GM23338 (cell line): ENCODE measurements at regions not wholly inside any gene's neighbourhood (a gene's known extent, or its start where the extent isn't known, plus 50 kb on each side); places are given as distances from the start of the nearest gene placed in this dataset.

ENCODE experiments used
- ATAC-seq: fragments of 200-7000 bp; cut with Tn5 transposase; 3 replicates; pipeline ENCODE4 v1.9.1; 2020
- DNase-seq: peaks from one replicate; pipeline ENCODE4 v3.0.0-alpha.2; 2015; ENCODE audit warnings: low spot score
- H2AFZ ChIP-seq: fragments of 200-600 bp; sonication (generic); 2 replicates; pipeline ENCODE4 v1.8.0; 2016; ENCODE audit warnings: antibody characterized with exemption, mild to moderate bottlenecking, moderate library complexity
- H3F3A ChIP-seq: fragments of 200-600 bp; sonication (generic); replicated peaks from 2 replicates; pipeline ENCODE4 v1.8.0; 2017; ENCODE audit warnings: antibody characterized with exemption, mixed run types, low read depth
- H3K27ac ChIP-seq: fragments of 200-600 bp; sonication (generic); 2 replicates; pipeline ENCODE4 v1.6.1; 2016; ENCODE audit warnings: low read depth
- H3K27me3 ChIP-seq: fragments of 200-600 bp; sonication (generic); 2 replicates; pipeline ENCODE4 v1.8.0; 2016; ENCODE audit warnings: mild to moderate bottlenecking, mixed run types, moderate library complexity; ENCODE audit not compliant: insufficient read depth
- H3K36me3 ChIP-seq: fragments of 200-600 bp; sonication (generic); 2 replicates; pipeline ENCODE4 v1.8.0; 2016; ENCODE audit warnings: mild to moderate bottlenecking; ENCODE audit not compliant: insufficient read depth
- H3K4me1 ChIP-seq: fragments of 200-600 bp; sonication (generic); 2 replicates; pipeline ENCODE4 v1.8.0; 2016; ENCODE audit warnings: mild to moderate bottlenecking, moderate library complexity; ENCODE audit not compliant: insufficient read depth
- H3K4me2 ChIP-seq: fragments of 200-600 bp; sonication (generic); 2 replicates; pipeline ENCODE4 v1.7.1; 2017; ENCODE audit warnings: mixed run types
- H3K4me3 ChIP-seq: fragments of 200-600 bp; sonication (generic); 2 replicates; pipeline ENCODE4 v1.6.1; 2016; ENCODE audit warnings: mixed run types
- H3K79me2 ChIP-seq: fragments of 200-600 bp; sonication (generic); replicated peaks from 2 replicates; pipeline ENCODE4 v1.8.0; 2017; ENCODE audit warnings: mild to moderate bottlenecking; ENCODE audit not compliant: insufficient read depth
- H3K9me2 ChIP-seq: fragments of 200-600 bp; sonication (generic); 2 replicates; pipeline ENCODE4 v1.8.0; 2017; ENCODE audit not compliant: insufficient read depth
- H4K20me1 ChIP-seq: fragments of 200-600 bp; sonication (generic); replicated peaks from 2 replicates; pipeline ENCODE4 v1.8.0; 2017; ENCODE audit warnings: mild to moderate bottlenecking; ENCODE audit not compliant: insufficient read depth
- H3K27ac Mint-ChIP-seq: 2 replicates; pipeline ENCODE4 v1.8.0; 2020; ENCODE audit warnings: inconsistent platforms, mild to moderate bottlenecking, moderate library complexity, mixed read lengths
- H3K27me3 Mint-ChIP-seq: 3 replicates; pipeline ENCODE4 v1.8.0; 2022; ENCODE audit warnings: low read depth, mild to moderate bottlenecking, moderate library complexity, mixed read lengths, inconsistent platforms; ENCODE audit not compliant: insufficient read depth, poor library complexity
- H3K36me3 Mint-ChIP-seq: 3 replicates; pipeline ENCODE4 v1.8.0; 2021; ENCODE audit warnings: low read depth, mild to moderate bottlenecking, inconsistent platforms, moderate library complexity, mixed read lengths
- H3K4me1 Mint-ChIP-seq: 3 replicates; pipeline ENCODE4 v1.8.0; 2020; ENCODE audit warnings: mild to moderate bottlenecking, inconsistent platforms, mixed read lengths
- H3K4me3 Mint-ChIP-seq: 3 replicates; pipeline ENCODE4 v1.8.0; 2021; ENCODE audit warnings: moderate library complexity, mild to moderate bottlenecking, inconsistent platforms, mixed read lengths
- H3K9me3 Mint-ChIP-seq: 3 replicates; pipeline ENCODE4 v1.8.0; 2020; ENCODE audit warnings: moderate library complexity, mild to moderate bottlenecking, inconsistent platforms, mixed read lengths
- CREB1 ChIP-seq: fragments of 250-450 bp; sonication (Bioruptor Pico); IDR thresholded peaks from 2 replicates; pipeline ENCODE4 v1.5.0; 2020; ENCODE audit warnings: low read depth, mild to moderate bottlenecking, moderate library complexity
- EZH2 ChIP-seq: fragments of 200-600 bp; sonication (generic); IDR thresholded peaks from one replicate; pipeline ENCODE4 v1.8.0; 2017; ENCODE audit warnings: antibody characterized with exemption, mild to moderate bottlenecking, low read depth; ENCODE audit not compliant: unreplicated experiment
- EZH2phosphoT487 ChIP-seq: fragments of 200-600 bp; sonication (generic); IDR thresholded peaks from one replicate; pipeline ENCODE4 v1.8.1; 2018; ENCODE audit warnings: antibody characterized with exemption; ENCODE audit not compliant: unreplicated experiment
- JUNB ChIP-seq: IDR thresholded peaks from one replicate; pipeline ENCODE4 v1.6.1; 2016; ENCODE audit warnings: antibody characterized with exemption; ENCODE audit not compliant: unreplicated experiment
- NANOG ChIP-seq: IDR thresholded peaks from 2 replicates; pipeline ENCODE4 v1.6.1; 2016; ENCODE audit warnings: antibody characterized with exemption, borderline replicate concordance
- POLR2AphosphoS5 ChIP-seq: IDR thresholded peaks from 2 replicates; pipeline ENCODE4 v1.6.1; 2016; ENCODE audit warnings: antibody characterized with exemption, low read depth
- STAT1 ChIP-seq: IDR thresholded peaks from one replicate; pipeline ENCODE4 v1.6.1; 2016; ENCODE audit warnings: antibody characterized with exemption; ENCODE audit not compliant: unreplicated experiment
- ZNF114 ChIP-seq: fragments of 250-450 bp; sonication (Bioruptor Pico); IDR thresholded peaks from 2 replicates; pipeline ENCODE4 v1.5.0; 2020; ENCODE audit warnings: mild to moderate bottlenecking, moderate library complexity
- ZNF331 ChIP-seq: fragments of 250-450 bp; sonication (Bioruptor Pico); IDR thresholded peaks from 2 replicates; pipeline ENCODE4 v1.5.0; 2020; ENCODE audit warnings: low read depth, mild to moderate bottlenecking, moderate library complexity
- TF ChIP-seq, protein P1 (sequence below): IDR thresholded peaks from one replicate; pipeline ENCODE4 v1.6.1; 2018; ENCODE audit warnings: antibody characterized with exemption; ENCODE audit not compliant: unreplicated experiment
- TF ChIP-seq, protein P2 (sequence below), 2 experiments: fragments of 200-600 bp in 1 of 2; sonication (generic) in 1 of 2; conservative IDR thresholded peaks; 2 replicates each; pipeline versions ENCODE4 v1.5.1 to v1.6.1; 2016 to 2017; ENCODE audit warnings: antibody characterized with exemption in 2 of 2, low read depth in 2 of 2, mild to moderate bottlenecking in 2 of 2, moderate library complexity in 1 of 2
- TF ChIP-seq, protein P3 (sequence below): IDR thresholded peaks from 2 replicates; pipeline ENCODE4 v1.6.1; 2016; ENCODE audit warnings: antibody characterized with exemption
- TF ChIP-seq, protein P4 (sequence below): fragments of 250-450 bp; sonication (Bioruptor Pico); IDR thresholded peaks from 2 replicates; pipeline ENCODE4 v1.5.0; 2020; ENCODE audit warnings: mild to moderate bottlenecking, moderate library complexity

DNA sequence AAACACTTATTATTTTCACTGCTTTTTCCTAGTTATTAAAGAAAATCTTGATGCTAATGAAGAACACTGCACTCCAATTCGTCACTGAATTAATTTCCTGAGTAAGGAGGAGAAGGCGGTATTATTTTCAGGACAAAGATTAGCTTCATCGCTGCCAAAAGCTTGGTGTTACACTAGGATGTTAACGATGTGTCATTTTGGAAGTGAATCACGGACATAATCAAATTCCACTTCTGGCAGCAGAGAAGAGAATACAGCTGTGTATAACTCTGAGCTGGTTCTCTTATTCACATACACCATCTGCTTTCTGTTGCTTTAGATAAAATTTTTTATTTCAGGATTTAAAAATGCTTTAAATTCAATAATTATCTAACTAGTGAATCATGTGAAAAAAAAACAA, 74.1 kb downstream of the SCG2 start:
- H3K4me2 ChIP-seq = no peak overlapping the region
- ATAC-seq (no peak), DNase-seq (no peak)

More for the DNA sequence above, 74.1 kb downstream of the SCG2 start:
- no peaks in the 10 kb centered on the region for H3F3A ChIP-seq
- Mint-ChIP-seq H3K27ac (no peak overlapping the region), H3K27me3 (no peaks in the 10 kb centered on the region), H3K36me3 (peaks cover 4% of the 10 kb centered on the region; the same call in 2 of the 3 replicates), H3K9me3 (peaks cover 15% of the 10 kb centered on the region), H3K4me1 (no peaks in the 10 kb centered on the region), H3K4me3 (no peak overlapping the region)
- no peaks in the 10 kb centered on the region for H3K27me3 ChIP-seq
- peaks cover 2% of the 10 kb centered on the region; the same call in 1 of the 2 replicates for H3K9me2 ChIP-seq
- no peak overlapping the region for H3K4me3 ChIP-seq
- TF ChIP-seq JUNB = no peak
- TF ChIP-seq, protein P1, sequence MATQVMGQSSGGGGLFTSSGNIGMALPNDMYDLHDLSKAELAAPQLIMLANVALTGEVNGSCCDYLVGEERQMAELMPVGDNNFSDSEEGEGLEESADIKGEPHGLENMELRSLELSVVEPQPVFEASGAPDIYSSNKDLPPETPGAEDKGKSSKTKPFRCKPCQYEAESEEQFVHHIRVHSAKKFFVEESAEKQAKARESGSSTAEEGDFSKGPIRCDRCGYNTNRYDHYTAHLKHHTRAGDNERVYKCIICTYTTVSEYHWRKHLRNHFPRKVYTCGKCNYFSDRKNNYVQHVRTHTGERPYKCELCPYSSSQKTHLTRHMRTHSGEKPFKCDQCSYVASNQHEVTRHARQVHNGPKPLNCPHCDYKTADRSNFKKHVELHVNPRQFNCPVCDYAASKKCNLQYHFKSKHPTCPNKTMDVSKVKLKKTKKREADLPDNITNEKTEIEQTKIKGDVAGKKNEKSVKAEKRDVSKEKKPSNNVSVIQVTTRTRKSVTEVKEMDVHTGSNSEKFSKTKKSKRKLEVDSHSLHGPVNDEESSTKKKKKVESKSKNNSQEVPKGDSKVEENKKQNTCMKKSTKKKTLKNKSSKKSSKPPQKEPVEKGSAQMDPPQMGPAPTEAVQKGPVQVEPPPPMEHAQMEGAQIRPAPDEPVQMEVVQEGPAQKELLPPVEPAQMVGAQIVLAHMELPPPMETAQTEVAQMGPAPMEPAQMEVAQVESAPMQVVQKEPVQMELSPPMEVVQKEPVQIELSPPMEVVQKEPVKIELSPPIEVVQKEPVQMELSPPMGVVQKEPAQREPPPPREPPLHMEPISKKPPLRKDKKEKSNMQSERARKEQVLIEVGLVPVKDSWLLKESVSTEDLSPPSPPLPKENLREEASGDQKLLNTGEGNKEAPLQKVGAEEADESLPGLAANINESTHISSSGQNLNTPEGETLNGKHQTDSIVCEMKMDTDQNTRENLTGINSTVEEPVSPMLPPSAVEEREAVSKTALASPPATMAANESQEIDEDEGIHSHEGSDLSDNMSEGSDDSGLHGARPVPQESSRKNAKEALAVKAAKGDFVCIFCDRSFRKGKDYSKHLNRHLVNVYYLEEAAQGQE = no peak
- no peak for TF ChIP-seq STAT1
- no peak for TF ChIP-seq CREB1
- no peak for TF ChIP-seq EZH2phosphoT487
- TF ChIP-seq, protein P2, sequence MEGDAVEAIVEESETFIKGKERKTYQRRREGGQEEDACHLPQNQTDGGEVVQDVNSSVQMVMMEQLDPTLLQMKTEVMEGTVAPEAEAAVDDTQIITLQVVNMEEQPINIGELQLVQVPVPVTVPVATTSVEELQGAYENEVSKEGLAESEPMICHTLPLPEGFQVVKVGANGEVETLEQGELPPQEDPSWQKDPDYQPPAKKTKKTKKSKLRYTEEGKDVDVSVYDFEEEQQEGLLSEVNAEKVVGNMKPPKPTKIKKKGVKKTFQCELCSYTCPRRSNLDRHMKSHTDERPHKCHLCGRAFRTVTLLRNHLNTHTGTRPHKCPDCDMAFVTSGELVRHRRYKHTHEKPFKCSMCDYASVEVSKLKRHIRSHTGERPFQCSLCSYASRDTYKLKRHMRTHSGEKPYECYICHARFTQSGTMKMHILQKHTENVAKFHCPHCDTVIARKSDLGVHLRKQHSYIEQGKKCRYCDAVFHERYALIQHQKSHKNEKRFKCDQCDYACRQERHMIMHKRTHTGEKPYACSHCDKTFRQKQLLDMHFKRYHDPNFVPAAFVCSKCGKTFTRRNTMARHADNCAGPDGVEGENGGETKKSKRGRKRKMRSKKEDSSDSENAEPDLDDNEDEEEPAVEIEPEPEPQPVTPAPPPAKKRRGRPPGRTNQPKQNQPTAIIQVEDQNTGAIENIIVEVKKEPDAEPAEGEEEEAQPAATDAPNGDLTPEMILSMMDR (conservative IDR thresholded peaks at IDR 0.05; ENCODE audit: low read depth in 2 of 2) = no peak
- TF ChIP-seq POLR2AphosphoS5 = no peak
- TF ChIP-seq, protein P3, sequence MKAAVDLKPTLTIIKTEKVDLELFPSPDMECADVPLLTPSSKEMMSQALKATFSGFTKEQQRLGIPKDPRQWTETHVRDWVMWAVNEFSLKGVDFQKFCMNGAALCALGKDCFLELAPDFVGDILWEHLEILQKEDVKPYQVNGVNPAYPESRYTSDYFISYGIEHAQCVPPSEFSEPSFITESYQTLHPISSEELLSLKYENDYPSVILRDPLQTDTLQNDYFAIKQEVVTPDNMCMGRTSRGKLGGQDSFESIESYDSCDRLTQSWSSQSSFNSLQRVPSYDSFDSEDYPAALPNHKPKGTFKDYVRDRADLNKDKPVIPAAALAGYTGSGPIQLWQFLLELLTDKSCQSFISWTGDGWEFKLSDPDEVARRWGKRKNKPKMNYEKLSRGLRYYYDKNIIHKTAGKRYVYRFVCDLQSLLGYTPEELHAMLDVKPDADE = no peak
- no peak for TF ChIP-seq ZNF114 (CRISPR knock-in tag)
- no peak for TF ChIP-seq NANOG
- TF ChIP-seq ZNF331 (CRISPR knock-in tag) = no peak
- no peak for TF ChIP-seq EZH2
- TF ChIP-seq, protein P4, sequence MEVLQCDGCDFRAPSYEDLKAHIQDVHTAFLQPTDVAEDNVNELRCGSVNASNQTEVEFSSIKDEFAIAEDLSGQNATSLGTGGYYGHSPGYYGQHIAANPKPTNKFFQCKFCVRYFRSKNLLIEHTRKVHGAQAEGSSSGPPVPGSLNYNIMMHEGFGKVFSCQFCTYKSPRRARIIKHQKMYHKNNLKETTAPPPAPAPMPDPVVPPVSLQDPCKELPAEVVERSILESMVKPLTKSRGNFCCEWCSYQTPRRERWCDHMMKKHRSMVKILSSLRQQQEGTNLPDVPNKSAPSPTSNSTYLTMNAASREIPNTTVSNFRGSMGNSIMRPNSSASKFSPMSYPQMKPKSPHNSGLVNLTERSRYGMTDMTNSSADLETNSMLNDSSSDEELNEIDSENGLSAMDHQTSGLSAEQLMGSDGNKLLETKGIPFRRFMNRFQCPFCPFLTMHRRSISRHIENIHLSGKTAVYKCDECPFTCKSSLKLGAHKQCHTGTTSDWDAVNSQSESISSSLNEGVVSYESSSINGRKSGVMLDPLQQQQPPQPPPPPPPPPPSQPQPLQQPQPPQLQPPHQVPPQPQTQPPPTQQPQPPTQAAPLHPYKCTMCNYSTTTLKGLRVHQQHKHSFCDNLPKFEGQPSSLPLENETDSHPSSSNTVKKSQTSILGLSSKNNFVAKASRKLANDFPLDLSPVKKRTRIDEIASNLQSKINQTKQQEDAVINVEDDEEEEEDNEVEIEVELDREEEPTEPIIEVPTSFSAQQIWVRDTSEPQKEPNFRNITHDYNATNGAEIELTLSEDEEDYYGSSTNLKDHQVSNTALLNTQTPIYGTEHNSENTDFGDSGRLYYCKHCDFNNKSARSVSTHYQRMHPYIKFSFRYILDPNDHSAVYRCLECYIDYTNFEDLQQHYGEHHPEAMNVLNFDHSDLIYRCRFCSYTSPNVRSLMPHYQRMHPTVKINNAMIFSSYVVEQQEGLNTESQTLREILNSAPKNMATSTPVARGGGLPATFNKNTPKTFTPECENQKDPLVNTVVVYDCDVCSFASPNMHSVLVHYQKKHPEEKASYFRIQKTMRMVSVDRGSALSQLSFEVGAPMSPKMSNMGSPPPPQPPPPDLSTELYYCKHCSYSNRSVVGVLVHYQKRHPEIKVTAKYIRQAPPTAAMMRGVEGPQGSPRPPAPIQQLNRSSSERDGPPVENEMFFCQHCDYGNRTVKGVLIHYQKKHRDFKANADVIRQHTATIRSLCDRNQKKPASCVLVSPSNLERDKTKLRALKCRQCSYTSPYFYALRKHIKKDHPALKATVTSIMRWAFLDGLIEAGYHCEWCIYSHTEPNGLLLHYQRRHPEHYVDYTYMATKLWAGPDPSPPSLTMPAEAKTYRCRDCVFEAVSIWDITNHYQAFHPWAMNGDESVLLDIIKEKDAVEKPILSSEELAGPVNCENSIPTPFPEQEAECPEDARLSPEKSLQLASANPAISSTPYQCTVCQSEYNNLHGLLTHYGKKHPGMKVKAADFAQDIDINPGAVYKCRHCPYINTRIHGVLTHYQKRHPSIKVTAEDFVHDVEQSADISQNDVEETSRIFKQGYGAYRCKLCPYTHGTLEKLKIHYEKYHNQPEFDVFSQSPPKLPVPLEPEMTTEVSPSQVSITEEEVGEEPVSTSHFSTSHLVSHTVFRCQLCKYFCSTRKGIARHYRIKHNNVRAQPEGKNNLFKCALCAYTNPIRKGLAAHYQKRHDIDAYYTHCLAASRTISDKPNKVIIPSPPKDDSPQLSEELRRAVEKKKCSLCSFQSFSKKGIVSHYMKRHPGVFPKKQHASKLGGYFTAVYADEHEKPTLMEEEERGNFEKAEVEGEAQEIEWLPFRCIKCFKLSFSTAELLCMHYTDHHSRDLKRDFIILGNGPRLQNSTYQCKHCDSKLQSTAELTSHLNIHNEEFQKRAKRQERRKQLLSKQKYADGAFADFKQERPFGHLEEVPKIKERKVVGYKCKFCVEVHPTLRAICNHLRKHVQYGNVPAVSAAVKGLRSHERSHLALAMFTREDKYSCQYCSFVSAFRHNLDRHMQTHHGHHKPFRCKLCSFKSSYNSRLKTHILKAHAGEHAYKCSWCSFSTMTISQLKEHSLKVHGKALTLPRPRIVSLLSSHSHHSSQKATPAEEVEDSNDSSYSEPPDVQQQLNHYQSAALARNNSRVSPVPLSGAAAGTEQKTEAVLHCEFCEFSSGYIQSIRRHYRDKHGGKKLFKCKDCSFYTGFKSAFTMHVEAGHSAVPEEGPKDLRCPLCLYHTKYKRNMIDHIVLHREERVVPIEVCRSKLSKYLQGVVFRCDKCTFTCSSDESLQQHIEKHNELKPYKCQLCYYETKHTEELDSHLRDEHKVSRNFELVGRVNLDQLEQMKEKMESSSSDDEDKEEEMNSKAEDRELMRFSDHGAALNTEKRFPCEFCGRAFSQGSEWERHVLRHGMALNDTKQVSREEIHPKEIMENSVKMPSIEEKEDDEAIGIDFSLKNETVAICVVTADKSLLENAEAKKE (CRISPR knock-in tag) = no peak
- no peaks in the 10 kb centered on the region for H3K4me1 ChIP-seq
- no peaks in the 10 kb centered on the region for H3K36me3 ChIP-seq
- H3K79me2 ChIP-seq = no peaks in the 10 kb centered on the region
- H2AFZ ChIP-seq = no peak overlapping the region
- H3K27ac ChIP-seq = no peak overlapping the region
- H4K20me1 ChIP-seq = no peaks in the 10 kb centered on the region
